H9 (cell line): ENCODE measurements at regions not wholly inside any gene's neighbourhood (a gene's known extent, or its start where the extent isn't known, plus 50 kb on each side); places are given as distances from the start of the nearest gene placed in this dataset.

Source experiments
- DNase-seq: peaks from one replicate; pipeline ENCODE4 v3.0.0-alpha.2; 2017
- H2AFZ ChIP-seq: one replicate; pipeline ENCODE4 v1.6.1; 2013; ENCODE audit warnings: mild to moderate bottlenecking, low read length, control low read depth, moderate library complexity
- H2AK5ac ChIP-seq: 2 replicates; pipeline ENCODE4 v1.6.1; 2013; ENCODE audit warnings: low read length, control low read depth, mixed read lengths; ENCODE audit not compliant: insufficient read length
- H2BK120ac ChIP-seq: one replicate; pipeline ENCODE4 v1.6.1; 2013; ENCODE audit warnings: low read depth, mild to moderate bottlenecking, low read length, control low read depth, inconsistent platforms; ENCODE audit not compliant: poor library complexity, severe bottlenecking
- H2BK12ac ChIP-seq: 2 replicates; pipeline ENCODE4 v1.6.1; 2013; ENCODE audit warnings: low read length, control low read depth, mixed read lengths, low read depth; ENCODE audit not compliant: insufficient read length
- H2BK15ac ChIP-seq: 2 replicates; pipeline ENCODE4 v1.6.1; 2013; ENCODE audit warnings: low read depth, low read length, control low read depth
- H2BK20ac ChIP-seq: one replicate; pipeline ENCODE4 v1.6.1; 2013; ENCODE audit warnings: low read depth, mild to moderate bottlenecking, low read length, control low read depth, inconsistent platforms; ENCODE audit not compliant: poor library complexity, severe bottlenecking
- H2BK5ac ChIP-seq: 2 replicates; pipeline ENCODE4 v1.6.1; 2013; ENCODE audit warnings: low read length, control low read depth, mixed read lengths; ENCODE audit not compliant: insufficient read length
- H3K14ac ChIP-seq: 2 replicates; pipeline ENCODE4 v1.6.1; 2013; ENCODE audit warnings: low read length, control low read depth; ENCODE audit not compliant: insufficient read depth
- H3K18ac ChIP-seq: 2 replicates; pipeline ENCODE4 v1.6.1; 2013; ENCODE audit warnings: low read depth, mild to moderate bottlenecking, mixed read lengths, low read length, control low read depth; ENCODE audit not compliant: insufficient read length
- H3K23ac ChIP-seq: 2 replicates; pipeline ENCODE4 v1.6.1; 2013; ENCODE audit warnings: low read length, control low read depth, mixed read lengths, low read depth; ENCODE audit not compliant: insufficient read length
- H3K23me2 ChIP-seq: 2 replicates; pipeline ENCODE4 v1.6.1; 2013; ENCODE audit warnings: low read depth, mild to moderate bottlenecking, mixed read lengths, low read length, control low read depth; ENCODE audit not compliant: insufficient read length, poor library complexity, severe bottlenecking
- H3K27ac ChIP-seq: 2 replicates; pipeline ENCODE4 v1.5.1; 2013; ENCODE audit warnings: low read length, control low read depth, mixed read lengths, low read depth; ENCODE audit not compliant: insufficient read length
- H3K27me3 ChIP-seq: 2 replicates; pipeline ENCODE4 v1.6.1; 2013; ENCODE audit warnings: low read length, control low read depth, inconsistent platforms; ENCODE audit not compliant: insufficient read depth
- H3K4ac ChIP-seq: 2 replicates; pipeline ENCODE4 v1.6.1; 2013; ENCODE audit warnings: low read depth, mild to moderate bottlenecking, control low read depth, inconsistent platforms, low read length, moderate library complexity
- H3K4me1 ChIP-seq: 2 replicates; pipeline ENCODE4 v1.6.1; 2013; ENCODE audit warnings: low read length, control low read depth, inconsistent platforms; ENCODE audit not compliant: insufficient read depth
- H3K4me2 ChIP-seq: 2 replicates; pipeline ENCODE4 v1.6.1; 2013; ENCODE audit warnings: low read length, control low read depth, mixed read lengths; ENCODE audit not compliant: insufficient read length, insufficient read depth
- H3K56ac ChIP-seq: 2 replicates; pipeline ENCODE4 v1.6.1; 2013; ENCODE audit warnings: low read depth, mild to moderate bottlenecking, mixed read lengths, low read length, control low read depth; ENCODE audit not compliant: insufficient read length
- H3K79me1 ChIP-seq: 2 replicates; pipeline ENCODE4 v1.6.1; 2013; ENCODE audit warnings: low read depth, mild to moderate bottlenecking, moderate library complexity, low read length, control low read depth, inconsistent platforms; ENCODE audit not compliant: insufficient read depth, poor library complexity, severe bottlenecking
- H3K79me2 ChIP-seq: 2 replicates; pipeline ENCODE4 v1.6.1; 2013; ENCODE audit warnings: low read length, control low read depth, inconsistent platforms; ENCODE audit not compliant: insufficient read depth
- H3K9ac ChIP-seq: 2 replicates; pipeline ENCODE4 v1.6.1; 2013; ENCODE audit warnings: low read length, control low read depth, mixed read lengths; ENCODE audit not compliant: insufficient read length; ENCODE audit errors: extremely low read depth
- H3K9me3 ChIP-seq: one replicate; pipeline ENCODE4 v1.6.1; 2013; ENCODE audit warnings: low read depth, low read length, inconsistent platforms; ENCODE audit not compliant: control insufficient read depth
- H3T11ph ChIP-seq: one replicate; pipeline ENCODE4 v1.6.1; 2013; ENCODE audit warnings: mild to moderate bottlenecking, low read length, control low read depth, inconsistent platforms
- H4K20me1 ChIP-seq: one replicate; pipeline ENCODE4 v1.6.1; 2013; ENCODE audit not compliant: control insufficient read depth, insufficient read length, insufficient read depth
- H4K5ac ChIP-seq: 2 replicates; pipeline ENCODE4 v1.6.1; 2013; ENCODE audit warnings: low read depth, mild to moderate bottlenecking, mixed read lengths, low read length, control low read depth; ENCODE audit not compliant: insufficient read length
- H4K8ac ChIP-seq: replicated peaks from 2 replicates; pipeline ENCODE4 v1.6.1; 2013; ENCODE audit warnings: low read length, control low read depth, mixed read lengths, low read depth; ENCODE audit not compliant: insufficient read length
- H4K91ac ChIP-seq: 2 replicates; pipeline ENCODE4 v1.6.1; 2013; ENCODE audit warnings: low read depth, mild to moderate bottlenecking, moderate library complexity, mixed read lengths, low read length, control low read depth; ENCODE audit not compliant: insufficient read length
- H3K27ac Mint-ChIP-seq, 3 experiments: 2 replicates in 2 of 3; 3 replicates in 1 of 3; pipeline ENCODE4 v1.8.0; 2020 to 2021; ENCODE audit warnings: mixed read lengths in 3 of 3, mild to moderate bottlenecking in 1 of 3, moderate library complexity in 1 of 3
- H3K27me3 Mint-ChIP-seq: 2 replicates; pipeline ENCODE4 v1.8.0; 2021; ENCODE audit warnings: low read depth, mild to moderate bottlenecking, moderate library complexity, mixed read lengths
- H3K36me3 Mint-ChIP-seq, 3 experiments: 2 replicates in 2 of 3; 3 replicates in 1 of 3; pipeline ENCODE4 v1.8.0; 2020 to 2021; ENCODE audit warnings: low read depth in 3 of 3, mixed read lengths in 3 of 3; ENCODE audit not compliant: insufficient read depth in 1 of 3
- H3K4me1 Mint-ChIP-seq, 2 experiments: 2 replicates each; pipeline ENCODE4 v1.8.0; 2020; ENCODE audit warnings: mixed read lengths in 2 of 2
- H3K4me3 Mint-ChIP-seq, 2 experiments: 2 replicates in 1 of 2; 3 replicates in 1 of 2; pipeline ENCODE4 v1.8.0; 2020 to 2021; ENCODE audit warnings: mild to moderate bottlenecking in 2 of 2, mixed read lengths in 2 of 2, moderate library complexity in 1 of 2
- H3K9me3 Mint-ChIP-seq, 2 experiments: 2 replicates in 1 of 2; 3 replicates in 1 of 2; pipeline ENCODE4 v1.8.0; 2020; ENCODE audit warnings: mild to moderate bottlenecking in 2 of 2, mixed read lengths in 2 of 2, moderate library complexity in 1 of 2
- CTCF ChIP-seq: fragments of 200-600 bp; sonication (generic); conservative IDR thresholded peaks from 3 replicates; pipeline ENCODE4 v1.8.0; 2021; ENCODE audit warnings: antibody characterized with exemption, mild to moderate bottlenecking
- WGBS: extraction: QIAGEN DNeasy Blood & Tissue Kit; methylation state at CpG from one replicate; pipeline ENCODE4 v1.1.7; 2013; ENCODE audit warnings: missing lambda C conversion rate, low lambda C conversion rate, mixed read lengths; ENCODE audit not compliant: insufficient read length; ENCODE audit errors: extremely low coverage; 5-methylcytosine and 5-hydroxymethylcytosine counted together

DNA sequence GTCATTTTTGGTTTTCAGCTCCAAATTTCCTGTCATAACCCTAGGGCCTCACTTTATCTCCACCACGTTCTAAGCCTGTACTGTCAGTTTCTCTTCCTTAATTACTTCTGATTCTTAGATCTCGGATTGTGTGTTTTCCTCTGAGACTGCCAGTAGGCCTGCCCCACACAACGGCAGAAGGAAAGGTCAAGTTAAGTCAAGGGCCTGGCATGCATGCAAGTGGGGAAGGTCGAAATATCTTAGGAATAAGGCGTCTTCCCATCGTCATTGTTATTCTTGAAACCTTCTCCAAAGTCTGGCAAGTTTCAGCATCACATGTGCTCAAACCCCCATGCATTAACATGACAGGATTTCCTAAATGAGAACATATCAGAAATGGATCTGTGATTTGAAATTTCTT is 203.5 kb upstream of the TSHZ2 start:
- Histone ChIP-seq H3K18ac (no peak overlapping the region), H4K5ac (no peak overlapping the region)

More for the DNA sequence above, 203.5 kb upstream of the TSHZ2 start:
- Histone ChIP-seq H2BK5ac (no peak overlapping the region), H2BK15ac (no peak overlapping the region), H3K4me2 (no peak overlapping the region), H2AK5ac (no peak overlapping the region), H3K79me2 (no peaks in the 10 kb centered on the region), H3K56ac (no peak overlapping the region), H4K91ac (no peak overlapping the region), H2BK20ac (no peak overlapping the region), H3K23ac (no peak overlapping the region), H2AFZ (no peak overlapping the region), H3T11ph (no peak overlapping the region), H3K14ac (no peak overlapping the region), H3K27ac (no peak overlapping the region), H3K4me1 (no peaks in the 10 kb centered on the region), H4K20me1 (no peaks in the 10 kb centered on the region), H3K9me3 (no peaks in the 10 kb centered on the region), H3K79me1 (no peaks in the 10 kb centered on the region), H2BK120ac (no peak overlapping the region), H3K23me2 (no peaks in the 10 kb centered on the region), H2BK12ac (no peak overlapping the region), H3K9ac (no peak overlapping the region), H3K4ac (no peak overlapping the region), H4K8ac (no peak overlapping the region), H3K27me3 (no peaks in the 10 kb centered on the region)
- Mint-ChIP-seq H3K9me3 (no peaks in the 10 kb centered on the region), H3K36me3 (no peaks in the 10 kb centered on the region), H3K4me1 (no peaks in the 10 kb centered on the region), H3K27me3 (no peaks in the 10 kb centered on the region; the same call in 1 of the 2 replicates), H3K4me3 (no peak overlapping the region), H3K27ac (no peak overlapping the region)
- no CpG with 5 or more reads among the region's 6 CpGs for WGBS
- no peak for TF ChIP-seq CTCF
- no peak for DNase-seq
